H1 (cell line): ENCODE measurements at regions not wholly inside any gene's neighbourhood (a gene's known extent, or its start where the extent isn't known, plus 50 kb on each side); places are given as distances from the start of the nearest gene placed in this dataset.

Source experiments
- RFX5 ChIP-seq: IDR thresholded peaks from 2 replicates; pipeline ENCODE4 v1.6.1; 2011; ENCODE audit warnings: low read depth, low read length, improper control_type of control experiment, borderline replicate concordance

DNA sequence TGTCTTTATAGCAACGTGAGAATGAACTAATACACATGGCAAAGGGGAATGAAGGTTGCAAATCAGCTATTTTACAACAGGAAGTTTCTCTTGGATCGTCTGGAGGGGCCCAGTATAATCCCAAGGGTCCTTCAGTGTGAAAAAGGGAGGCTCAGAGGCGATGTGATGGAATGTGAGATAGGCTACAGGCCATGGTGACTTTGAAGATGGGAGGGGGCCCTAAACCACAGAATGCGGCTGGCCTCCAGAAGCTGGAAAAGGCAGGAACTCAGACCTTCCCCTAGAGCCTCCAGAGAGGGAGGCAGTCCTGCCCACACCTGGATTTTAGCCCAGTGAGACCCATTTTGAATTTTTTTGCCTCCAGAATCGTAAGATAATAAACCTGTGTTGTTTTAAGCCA lies 69.4 kb upstream of the PGM2 start (continued):
- TF ChIP-seq RFX5 = no peak
